HL-60 (cell line): ENCODE measurements at regions not wholly inside any gene's neighbourhood (a gene's known extent, or its start where the extent isn't known, plus 50 kb on each side); places are given as distances from the start of the nearest gene placed in this dataset.

ENCODE experiments used
- DNase-seq, 2 experiments: peaks; one replicate each; pipeline ENCODE4 v3.0.0-alpha.2; 2010 to 2020; ENCODE audit warnings: low read depth in 1 of 2, low spot score in 1 of 2
- H3K27ac ChIP-seq: fragments of 250-450 bp; sonication (Bioruptor Pico); replicated peaks from 2 replicates; pipeline ENCODE4 v1.5.1; 2020; ENCODE audit warnings: mild to moderate bottlenecking, moderate library complexity
- H3K27me3 ChIP-seq: fragments of 250-450 bp; sonication (Bioruptor Pico); 2 replicates; pipeline ENCODE4 v1.5.1; 2021; ENCODE audit warnings: mild to moderate bottlenecking, moderate library complexity; ENCODE audit not compliant: insufficient read depth, poor library complexity, severe bottlenecking
- H3K4me3 ChIP-seq: replicated peaks from 2 replicates; pipeline ENCODE4 v1.5.1; 2011; ENCODE audit warnings: mild to moderate bottlenecking, control low read depth, low read length; ENCODE audit not compliant: insufficient read depth
- GABPA ChIP-seq: IDR thresholded peaks from 2 replicates; pipeline ENCODE4 v1.6.1; 2012; ENCODE audit warnings: low read depth
- POLR2AphosphoS5 ChIP-seq: IDR thresholded peaks from 2 replicates; pipeline ENCODE4 v1.6.1; 2012; ENCODE audit warnings: low read depth
- SPI1 ChIP-seq: IDR thresholded peaks from 2 replicates; pipeline ENCODE4 v1.6.1; 2012; ENCODE audit warnings: low read depth, mild to moderate bottlenecking, borderline replicate concordance
- TF ChIP-seq, protein P1 (sequence below): IDR thresholded peaks from 2 replicates; pipeline ENCODE4 v1.6.1; 2012; ENCODE audit warnings: low read depth; ENCODE audit not compliant: insufficient replicate concordance
- TF ChIP-seq, protein P2 (sequence below): IDR thresholded peaks from one replicate; pipeline ENCODE4 v1.5.1; 2011; ENCODE audit warnings: low read length, control low read depth, inconsistent platforms; ENCODE audit not compliant: insufficient read depth

DNA sequence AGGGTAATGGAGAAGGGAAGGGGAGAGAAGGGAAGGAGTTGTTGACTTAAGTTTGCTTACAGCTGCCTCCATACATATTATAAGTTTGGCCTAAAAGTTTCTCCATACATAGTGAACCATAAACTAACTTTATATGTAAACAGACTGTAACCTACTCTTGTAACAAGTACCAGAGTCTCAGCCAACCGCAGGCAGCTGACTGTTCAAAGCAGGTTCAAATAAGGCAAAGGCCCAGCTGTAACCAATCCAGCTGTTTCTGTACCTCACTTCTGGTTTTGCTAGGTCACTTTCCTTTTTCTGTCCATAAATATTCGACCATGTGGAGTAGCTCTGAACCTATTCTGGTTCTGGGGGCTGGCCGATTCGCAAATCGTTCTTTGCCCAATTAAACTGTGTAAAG, 591.2 kb downstream of the INSC start:
- no peak overlapping the region for H3K4me3 ChIP-seq
- DNase-seq, result no peak
- no peak for TF ChIP-seq GABPA
- TF ChIP-seq, protein P1, sequence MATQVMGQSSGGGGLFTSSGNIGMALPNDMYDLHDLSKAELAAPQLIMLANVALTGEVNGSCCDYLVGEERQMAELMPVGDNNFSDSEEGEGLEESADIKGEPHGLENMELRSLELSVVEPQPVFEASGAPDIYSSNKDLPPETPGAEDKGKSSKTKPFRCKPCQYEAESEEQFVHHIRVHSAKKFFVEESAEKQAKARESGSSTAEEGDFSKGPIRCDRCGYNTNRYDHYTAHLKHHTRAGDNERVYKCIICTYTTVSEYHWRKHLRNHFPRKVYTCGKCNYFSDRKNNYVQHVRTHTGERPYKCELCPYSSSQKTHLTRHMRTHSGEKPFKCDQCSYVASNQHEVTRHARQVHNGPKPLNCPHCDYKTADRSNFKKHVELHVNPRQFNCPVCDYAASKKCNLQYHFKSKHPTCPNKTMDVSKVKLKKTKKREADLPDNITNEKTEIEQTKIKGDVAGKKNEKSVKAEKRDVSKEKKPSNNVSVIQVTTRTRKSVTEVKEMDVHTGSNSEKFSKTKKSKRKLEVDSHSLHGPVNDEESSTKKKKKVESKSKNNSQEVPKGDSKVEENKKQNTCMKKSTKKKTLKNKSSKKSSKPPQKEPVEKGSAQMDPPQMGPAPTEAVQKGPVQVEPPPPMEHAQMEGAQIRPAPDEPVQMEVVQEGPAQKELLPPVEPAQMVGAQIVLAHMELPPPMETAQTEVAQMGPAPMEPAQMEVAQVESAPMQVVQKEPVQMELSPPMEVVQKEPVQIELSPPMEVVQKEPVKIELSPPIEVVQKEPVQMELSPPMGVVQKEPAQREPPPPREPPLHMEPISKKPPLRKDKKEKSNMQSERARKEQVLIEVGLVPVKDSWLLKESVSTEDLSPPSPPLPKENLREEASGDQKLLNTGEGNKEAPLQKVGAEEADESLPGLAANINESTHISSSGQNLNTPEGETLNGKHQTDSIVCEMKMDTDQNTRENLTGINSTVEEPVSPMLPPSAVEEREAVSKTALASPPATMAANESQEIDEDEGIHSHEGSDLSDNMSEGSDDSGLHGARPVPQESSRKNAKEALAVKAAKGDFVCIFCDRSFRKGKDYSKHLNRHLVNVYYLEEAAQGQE, result no peak
- TF ChIP-seq, protein P2, sequence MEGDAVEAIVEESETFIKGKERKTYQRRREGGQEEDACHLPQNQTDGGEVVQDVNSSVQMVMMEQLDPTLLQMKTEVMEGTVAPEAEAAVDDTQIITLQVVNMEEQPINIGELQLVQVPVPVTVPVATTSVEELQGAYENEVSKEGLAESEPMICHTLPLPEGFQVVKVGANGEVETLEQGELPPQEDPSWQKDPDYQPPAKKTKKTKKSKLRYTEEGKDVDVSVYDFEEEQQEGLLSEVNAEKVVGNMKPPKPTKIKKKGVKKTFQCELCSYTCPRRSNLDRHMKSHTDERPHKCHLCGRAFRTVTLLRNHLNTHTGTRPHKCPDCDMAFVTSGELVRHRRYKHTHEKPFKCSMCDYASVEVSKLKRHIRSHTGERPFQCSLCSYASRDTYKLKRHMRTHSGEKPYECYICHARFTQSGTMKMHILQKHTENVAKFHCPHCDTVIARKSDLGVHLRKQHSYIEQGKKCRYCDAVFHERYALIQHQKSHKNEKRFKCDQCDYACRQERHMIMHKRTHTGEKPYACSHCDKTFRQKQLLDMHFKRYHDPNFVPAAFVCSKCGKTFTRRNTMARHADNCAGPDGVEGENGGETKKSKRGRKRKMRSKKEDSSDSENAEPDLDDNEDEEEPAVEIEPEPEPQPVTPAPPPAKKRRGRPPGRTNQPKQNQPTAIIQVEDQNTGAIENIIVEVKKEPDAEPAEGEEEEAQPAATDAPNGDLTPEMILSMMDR, result no peak
- TF ChIP-seq SPI1, result no peak
- no peaks in the 10 kb centered on the region for H3K27me3 ChIP-seq
- H3K27ac ChIP-seq, result no peak overlapping the region

DNA sequence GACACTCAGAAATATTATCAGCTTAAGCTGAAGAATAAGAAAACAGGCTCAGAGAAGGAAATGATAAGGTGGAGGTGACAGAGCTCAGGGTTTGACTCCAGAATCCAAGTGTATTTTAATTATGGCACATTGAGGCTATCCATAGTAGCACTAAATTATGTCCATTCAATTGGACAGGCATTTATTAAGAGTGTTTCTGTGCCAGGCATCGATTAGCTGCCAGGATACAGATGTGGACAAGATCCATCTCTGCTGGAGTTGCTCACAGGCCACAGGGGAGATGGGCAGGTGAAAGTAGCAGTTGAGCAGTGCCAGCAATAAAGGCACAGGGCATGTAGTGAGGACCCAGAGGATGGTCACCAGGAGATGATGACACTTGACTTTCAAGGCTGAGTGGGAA, 592.5 kb downstream of the INSC start:
- TF ChIP-seq, protein P1, result no peak
- TF ChIP-seq GABPA, result no peak
- TF ChIP-seq POLR2AphosphoS5, result no peak
- TF ChIP-seq, protein P2, result no peak
- TF ChIP-seq SPI1, result no peak
- Histone ChIP-seq H3K4me3 (no peak overlapping the region), H3K27me3 (no peaks in the 10 kb centered on the region), H3K27ac (no peak overlapping the region)
- DNase-seq, result no peak

DNA sequence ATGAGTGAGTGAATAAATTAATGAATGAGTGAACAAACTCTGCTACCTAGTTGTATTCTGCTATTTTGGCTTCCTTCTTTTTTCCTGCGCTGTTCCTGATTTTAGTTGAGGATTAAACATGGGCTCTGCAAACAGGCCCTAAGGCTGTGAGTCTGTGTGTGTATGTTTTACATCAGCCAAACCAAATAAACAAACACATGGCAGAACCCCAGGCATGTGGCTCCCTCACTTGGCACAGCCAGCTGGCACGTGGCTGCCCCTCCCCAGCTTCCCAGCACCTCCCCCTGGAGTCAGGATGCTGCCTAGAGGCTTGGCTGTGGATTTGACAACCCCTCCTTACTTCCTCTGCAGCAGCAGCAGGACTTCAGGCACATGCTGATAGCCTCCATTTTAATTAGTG, 593.2 kb downstream of the INSC start:
- no peak overlapping the region for H3K4me3 ChIP-seq
- TF ChIP-seq GABPA (no peak), POLR2AphosphoS5 (no peak), SPI1 (no peak)
- TF ChIP-seq, protein P1, result no peak
- TF ChIP-seq, protein P2, result no peak
- DNase-seq, result no peak
- H3K27ac ChIP-seq, result no peak overlapping the region
- H3K27me3 ChIP-seq, result no peaks in the 10 kb centered on the region
